Thyroid gland (tissue), 4 donors: ENCODE measurements at regions not wholly inside any gene's neighbourhood (a gene's known extent, or its start where the extent isn't known, plus 50 kb on each side); places are given as distances from the start of the nearest gene placed in this dataset.

ENCODE experiments used
- DNase-seq, 2 donors: peaks; one replicate each; pipeline ENCODE4 v3.0.0-alpha.2; 2019
- H3K27ac ChIP-seq, 3 donors: fragments of 200-600 bp; sonication (generic); 1 replicate in 2 of 3; 2 replicates in 1 of 3; pipeline ENCODE4 v1.5.1; 2016 to 2019; ENCODE audit warnings: mild to moderate bottlenecking in 1 of 3, moderate library complexity in 1 of 3
- H3K27me3 ChIP-seq: fragments of 200-600 bp; sonication (generic); one replicate; pipeline ENCODE4 v1.5.1; 2019
- H3K36me3 ChIP-seq, 2 donors: fragments of 200-600 bp; sonication (generic); one replicate each; pipeline ENCODE4 v1.5.1; 2016 to 2019
- H3K4me1 ChIP-seq, 2 donors: fragments of 200-600 bp; sonication (generic); one replicate each; pipeline ENCODE4 v1.5.1; 2017 to 2019
- H3K4me3 ChIP-seq, 3 donors: fragments of 200-600 bp; sonication (generic); replicated peaks in 1 of 3; 1 replicate in 2 of 3; 2 replicates in 1 of 3; pipeline ENCODE4 v1.5.1; 2016; ENCODE audit warnings: mild to moderate bottlenecking in 1 of 3
- H3K9me3 ChIP-seq: fragments of 200-600 bp; sonication (generic); one replicate; pipeline ENCODE4 v1.5.1; 2017
- CTCF ChIP-seq, 6 experiments: fragments of 200-600 bp in 3 of 6; fragments of 450-650 bp in 3 of 6; sonication (generic) in 3 of 6; IDR thresholded peaks; one replicate each; pipeline ENCODE4 v1.5.1; 2016 to 2019; ENCODE audit warnings: antibody characterized with exemption in 6 of 6, mild to moderate bottlenecking in 2 of 6, inconsistent platforms in 1 of 6, moderate library complexity in 1 of 6
- POLR2A ChIP-seq, 2 donors: fragments of 450-650 bp; IDR thresholded peaks; one replicate each; pipeline ENCODE4 v1.6.1; 2017; ENCODE audit warnings: antibody characterized with exemption in 2 of 2, mild to moderate bottlenecking in 2 of 2, moderate library complexity in 1 of 2
- WGBS, 2 donors: methylation state at CpG; one replicate each; pipeline ENCODE4 v1.1.5; 2017; 5-methylcytosine and 5-hydroxymethylcytosine counted together
- intact Hi-C: fragments of 100-400 bp; cut with DNase I; formaldehyde crosslinking; loops from one replicate; pipeline ENCODE4 v1.15.1; 2023

- H3K27me3 ChIP-seq = no peaks in the 10 kb centered on the region
- intact Hi-C loops = no loop called here
- H3K4me3 ChIP-seq = no peak overlapping the region
- no peak for DNase-seq
- 43 to 50% methylated on average over 4 of the region's 4 CpGs for WGBS, 2 donors
- H3K4me1 ChIP-seq = no peaks in the 10 kb centered on the region
- TF ChIP-seq CTCF (IDR thresholded peaks at IDR 0.05) = no peak
- no peak for TF ChIP-seq POLR2A (IDR thresholded peaks at IDR 0.05)
- H3K27ac ChIP-seq = no peak overlapping the region
- H3K36me3 ChIP-seq = no peaks in the 10 kb centered on the region
- no peaks in the 10 kb centered on the region for H3K9me3 ChIP-seq
Observed at GRCh38 chr17:71117466-71117865, 948.1 kb downstream of the KCNJ2 start.

GRCh38 chr17:71118039-71118438 lies 948.7 kb downstream of the KCNJ2 start:
- no peaks in the 10 kb centered on the region for H3K27me3 ChIP-seq
- 42 to 53% methylated on average over 4 of the region's 4 CpGs for WGBS, 2 donors

GRCh38 chr17:71127416-71127815 lies 958.1 kb downstream of the KCNJ2 start:
- H3K4me3 ChIP-seq = no peak overlapping the region
- H3K9me3 ChIP-seq = no peaks in the 10 kb centered on the region
- no peak for DNase-seq
- intact Hi-C loops = no loop called here
- 83 to 87% methylated on average over 2 of the region's 2 CpGs for WGBS, 2 donors
- H3K27me3 ChIP-seq = no peaks in the 10 kb centered on the region
- H3K4me1 ChIP-seq = no peaks in the 10 kb centered on the region
- H3K36me3 ChIP-seq = no peaks in the 10 kb centered on the region
- no peak for TF ChIP-seq POLR2A (IDR thresholded peaks at IDR 0.05)
- no peak for TF ChIP-seq CTCF (IDR thresholded peaks at IDR 0.05)
- no peak overlapping the region for H3K27ac ChIP-seq

More at GRCh38 chr17:71118039-71118438, 948.7 kb downstream of the KCNJ2 start:
- intact Hi-C loops = no loop called here
- H3K9me3 ChIP-seq = no peaks in the 10 kb centered on the region
- no peaks in the 10 kb centered on the region for H3K36me3 ChIP-seq
- peak; percentile 3 to 13 for DNase-seq
- no peak overlapping the region for H3K4me3 ChIP-seq
- TF ChIP-seq CTCF (IDR thresholded peaks at IDR 0.05) = peak in 5 of 6 experiments; percentile 32 to 70 (median 42)
- TF ChIP-seq POLR2A (IDR thresholded peaks at IDR 0.05) = no peak
- no peak overlapping the region for H3K27ac ChIP-seq
- H3K4me1 ChIP-seq = no peaks in the 10 kb centered on the region

- no peaks in the 10 kb centered on the region for H3K27me3 ChIP-seq
- no peak overlapping the region for H3K27ac ChIP-seq
- no peaks in the 10 kb centered on the region for H3K9me3 ChIP-seq
- no peak overlapping the region for H3K4me3 ChIP-seq
- no peaks in the 10 kb centered on the region for H3K4me1 ChIP-seq
- 61 to 67% methylated on average over 3 of the region's 3 CpGs for WGBS, 2 donors
- H3K36me3 ChIP-seq = no peaks in the 10 kb centered on the region
- no peak for DNase-seq
- TF ChIP-seq CTCF (IDR thresholded peaks at IDR 0.05) (no peak), POLR2A (IDR thresholded peaks at IDR 0.05) (no peak)
- intact Hi-C loops = no loop called here
Observed at GRCh38 chr17:71142333-71142732, 973.0 kb downstream of the KCNJ2 start.

GRCh38 chr17:71145486-71145885 lies 975.3 kb upstream of the SOX9 start:
- Histone ChIP-seq H3K27ac (no peak overlapping the region), H3K4me1 (no peaks in the 10 kb centered on the region), H3K4me3 (no peak overlapping the region)

More at GRCh38 chr17:71145486-71145885, 975.3 kb upstream of the SOX9 start:
- TF ChIP-seq CTCF (IDR thresholded peaks at IDR 0.05) = no peak
- no peak for TF ChIP-seq POLR2A (IDR thresholded peaks at IDR 0.05)
- Histone ChIP-seq H3K27me3 (no peaks in the 10 kb centered on the region), H3K36me3 (no peaks in the 10 kb centered on the region), H3K9me3 (no peaks in the 10 kb centered on the region)
- intact Hi-C loops = no loop called here
- 79 to 91% methylated on average over 3 of the region's 3 CpGs for WGBS, 2 donors
- DNase-seq = no peak
